ENCODE measurements at regions not wholly inside any gene's neighbourhood (a gene's known extent, or its start where the extent isn't known, plus 50 kb on each side); places are given as distances from the start of the nearest gene placed in this dataset.

DNA sequence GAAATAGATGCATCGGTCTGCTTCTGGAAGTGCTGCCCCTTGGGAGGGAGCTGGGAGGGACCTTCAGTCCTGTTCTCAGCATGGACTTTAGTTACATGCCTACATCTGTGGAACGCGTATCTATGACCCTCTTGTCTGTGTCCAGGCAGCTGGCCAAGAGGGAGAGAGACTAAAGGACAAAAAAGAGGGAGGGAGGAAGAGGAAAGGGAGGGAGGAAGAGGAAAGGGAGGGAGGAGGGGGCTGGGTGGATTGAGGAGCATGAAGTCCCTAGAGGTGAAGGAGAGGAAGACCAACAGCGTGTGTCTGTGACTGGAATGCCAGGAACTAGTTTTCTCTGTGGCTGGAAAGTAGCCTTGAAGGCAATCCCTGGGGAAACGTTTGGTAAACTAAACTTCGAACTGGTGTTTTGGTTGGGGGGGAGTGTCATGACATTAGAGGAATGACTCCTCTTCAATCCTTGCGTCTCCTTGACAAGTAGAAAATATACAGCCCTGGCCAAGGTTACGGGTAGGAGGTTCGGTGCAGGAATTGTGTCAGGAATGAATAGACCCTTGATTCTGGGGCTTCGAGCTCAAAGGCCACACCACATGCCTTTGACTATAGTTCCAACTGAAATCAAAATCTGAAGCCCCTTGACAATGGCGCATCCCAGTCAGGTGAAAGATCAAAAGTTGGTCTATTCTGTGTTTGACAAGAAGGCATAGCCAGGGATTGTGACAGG, 52.0 kb upstream of the PLEKHG1 start (continued):
- TF ChIP-seq, protein P1, sequence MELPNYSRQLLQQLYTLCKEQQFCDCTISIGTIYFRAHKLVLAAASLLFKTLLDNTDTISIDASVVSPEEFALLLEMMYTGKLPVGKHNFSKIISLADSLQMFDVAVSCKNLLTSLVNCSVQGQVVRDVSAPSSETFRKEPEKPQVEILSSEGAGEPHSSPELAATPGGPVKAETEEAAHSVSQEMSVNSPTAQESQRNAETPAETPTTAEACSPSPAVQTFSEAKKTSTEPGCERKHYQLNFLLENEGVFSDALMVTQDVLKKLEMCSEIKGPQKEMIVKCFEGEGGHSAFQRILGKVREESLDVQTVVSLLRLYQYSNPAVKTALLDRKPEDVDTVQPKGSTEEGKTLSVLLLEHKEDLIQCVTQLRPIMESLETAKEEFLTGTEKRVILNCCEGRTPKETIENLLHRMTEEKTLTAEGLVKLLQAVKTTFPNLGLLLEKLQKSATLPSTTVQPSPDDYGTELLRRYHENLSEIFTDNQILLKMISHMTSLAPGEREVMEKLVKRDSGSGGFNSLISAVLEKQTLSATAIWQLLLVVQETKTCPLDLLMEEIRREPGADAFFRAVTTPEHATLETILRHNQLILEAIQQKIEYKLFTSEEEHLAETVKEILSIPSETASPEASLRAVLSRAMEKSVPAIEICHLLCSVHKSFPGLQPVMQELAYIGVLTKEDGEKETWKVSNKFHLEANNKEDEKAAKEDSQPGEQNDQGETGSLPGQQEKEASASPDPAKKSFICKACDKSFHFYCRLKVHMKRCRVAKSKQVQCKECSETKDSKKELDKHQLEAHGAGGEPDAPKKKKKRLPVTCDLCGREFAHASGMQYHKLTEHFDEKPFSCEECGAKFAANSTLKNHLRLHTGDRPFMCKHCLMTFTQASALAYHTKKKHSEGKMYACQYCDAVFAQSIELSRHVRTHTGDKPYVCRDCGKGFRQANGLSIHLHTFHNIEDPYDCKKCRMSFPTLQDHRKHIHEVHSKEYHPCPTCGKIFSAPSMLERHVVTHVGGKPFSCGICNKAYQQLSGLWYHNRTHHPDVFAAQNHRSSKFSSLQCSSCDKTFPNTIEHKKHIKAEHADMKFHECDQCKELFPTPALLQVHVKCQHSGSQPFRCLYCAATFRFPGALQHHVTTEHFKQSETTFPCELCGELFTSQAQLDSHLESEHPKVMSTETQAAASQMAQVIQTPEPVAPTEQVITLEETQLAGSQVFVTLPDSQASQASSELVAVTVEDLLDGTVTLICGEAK (IDR thresholded peaks at IDR 0.05), result no peak
- TF ChIP-seq, protein P1 (CRISPR knock-in tag; IDR thresholded peaks at IDR 0.05), result no peak
- TF ChIP-seq NCOR1 (IDR thresholded peaks at IDR 0.05; ENCODE audit: borderline replicate concordance, low read length), result no peak
- TF ChIP-seq MTA1 (CRISPR knock-in tag; IDR thresholded peaks at IDR 0.05; ENCODE audit: borderline replicate concordance), result no peak
- TF ChIP-seq, protein P2, sequence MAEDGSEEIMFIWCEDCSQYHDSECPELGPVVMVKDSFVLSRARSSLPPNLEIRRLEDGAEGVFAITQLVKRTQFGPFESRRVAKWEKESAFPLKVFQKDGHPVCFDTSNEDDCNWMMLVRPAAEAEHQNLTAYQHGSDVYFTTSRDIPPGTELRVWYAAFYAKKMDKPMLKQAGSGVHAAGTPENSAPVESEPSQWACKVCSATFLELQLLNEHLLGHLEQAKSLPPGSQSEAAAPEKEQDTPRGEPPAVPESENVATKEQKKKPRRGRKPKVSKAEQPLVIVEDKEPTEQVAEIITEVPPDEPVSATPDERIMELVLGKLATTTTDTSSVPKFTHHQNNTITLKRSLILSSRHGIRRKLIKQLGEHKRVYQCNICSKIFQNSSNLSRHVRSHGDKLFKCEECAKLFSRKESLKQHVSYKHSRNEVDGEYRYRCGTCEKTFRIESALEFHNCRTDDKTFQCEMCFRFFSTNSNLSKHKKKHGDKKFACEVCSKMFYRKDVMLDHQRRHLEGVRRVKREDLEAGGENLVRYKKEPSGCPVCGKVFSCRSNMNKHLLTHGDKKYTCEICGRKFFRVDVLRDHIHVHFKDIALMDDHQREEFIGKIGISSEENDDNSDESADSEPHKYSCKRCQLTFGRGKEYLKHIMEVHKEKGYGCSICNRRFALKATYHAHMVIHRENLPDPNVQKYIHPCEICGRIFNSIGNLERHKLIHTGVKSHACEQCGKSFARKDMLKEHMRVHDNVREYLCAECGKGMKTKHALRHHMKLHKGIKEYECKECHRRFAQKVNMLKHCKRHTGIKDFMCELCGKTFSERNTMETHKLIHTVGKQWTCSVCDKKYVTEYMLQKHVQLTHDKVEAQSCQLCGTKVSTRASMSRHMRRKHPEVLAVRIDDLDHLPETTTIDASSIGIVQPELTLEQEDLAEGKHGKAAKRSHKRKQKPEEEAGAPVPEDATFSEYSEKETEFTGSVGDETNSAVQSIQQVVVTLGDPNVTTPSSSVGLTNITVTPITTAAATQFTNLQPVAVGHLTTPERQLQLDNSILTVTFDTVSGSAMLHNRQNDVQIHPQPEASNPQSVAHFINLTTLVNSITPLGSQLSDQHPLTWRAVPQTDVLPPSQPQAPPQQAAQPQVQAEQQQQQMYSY (CRISPR knock-in tag; IDR thresholded peaks at IDR 0.05), result no peak
- no peak for TF ChIP-seq ZNF350 (CRISPR knock-in tag; IDR thresholded peaks at IDR 0.05; ENCODE audit: borderline replicate concordance, low read depth)
- no peak for TF ChIP-seq ZNF138 (CRISPR knock-in tag; IDR thresholded peaks at IDR 0.05; ENCODE audit: low read depth)
- TF ChIP-seq CCDC6 (CRISPR knock-in tag; IDR thresholded peaks at IDR 0.05), result no peak
- TF ChIP-seq, protein P3, sequence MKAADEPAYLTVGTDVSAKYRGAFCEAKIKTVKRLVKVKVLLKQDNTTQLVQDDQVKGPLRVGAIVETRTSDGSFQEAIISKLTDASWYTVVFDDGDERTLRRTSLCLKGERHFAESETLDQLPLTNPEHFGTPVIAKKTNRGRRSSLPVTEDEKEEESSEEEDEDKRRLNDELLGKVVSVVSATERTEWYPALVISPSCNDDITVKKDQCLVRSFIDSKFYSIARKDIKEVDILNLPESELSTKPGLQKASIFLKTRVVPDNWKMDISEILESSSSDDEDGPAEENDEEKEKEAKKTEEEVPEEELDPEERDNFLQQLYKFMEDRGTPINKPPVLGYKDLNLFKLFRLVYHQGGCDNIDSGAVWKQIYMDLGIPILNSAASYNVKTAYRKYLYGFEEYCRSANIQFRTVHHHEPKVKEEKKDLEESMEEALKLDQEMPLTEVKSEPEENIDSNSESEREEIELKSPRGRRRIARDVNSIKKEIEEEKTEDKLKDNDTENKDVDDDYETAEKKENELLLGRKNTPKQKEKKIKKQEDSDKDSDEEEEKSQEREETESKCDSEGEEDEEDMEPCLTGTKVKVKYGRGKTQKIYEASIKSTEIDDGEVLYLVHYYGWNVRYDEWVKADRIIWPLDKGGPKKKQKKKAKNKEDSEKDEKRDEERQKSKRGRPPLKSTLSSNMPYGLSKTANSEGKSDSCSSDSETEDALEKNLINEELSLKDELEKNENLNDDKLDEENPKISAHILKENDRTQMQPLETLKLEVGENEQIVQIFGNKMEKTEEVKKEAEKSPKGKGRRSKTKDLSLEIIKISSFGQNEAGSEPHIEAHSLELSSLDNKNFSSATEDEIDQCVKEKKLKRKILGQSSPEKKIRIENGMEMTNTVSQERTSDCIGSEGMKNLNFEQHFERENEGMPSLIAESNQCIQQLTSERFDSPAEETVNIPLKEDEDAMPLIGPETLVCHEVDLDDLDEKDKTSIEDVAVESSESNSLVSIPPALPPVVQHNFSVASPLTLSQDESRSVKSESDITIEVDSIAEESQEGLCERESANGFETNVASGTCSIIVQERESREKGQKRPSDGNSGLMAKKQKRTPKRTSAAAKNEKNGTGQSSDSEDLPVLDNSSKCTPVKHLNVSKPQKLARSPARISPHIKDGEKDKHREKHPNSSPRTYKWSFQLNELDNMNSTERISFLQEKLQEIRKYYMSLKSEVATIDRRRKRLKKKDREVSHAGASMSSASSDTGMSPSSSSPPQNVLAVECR (CRISPR knock-in tag; IDR thresholded peaks at IDR 0.05; ENCODE audit: borderline replicate concordance), result no peak
- TF ChIP-seq ZMYM4 (CRISPR knock-in tag; IDR thresholded peaks at IDR 0.05), result no peak

Measured in HepG2 (cell line).